ENCODE measurements at regions not wholly inside any gene's neighbourhood (a gene's known extent, or its start where the extent isn't known, plus 50 kb on each side); places are given as distances from the start of the nearest gene placed in this dataset.
"Not testable (repeated sequence)": the region's sequence is repeated elsewhere in the genome, so short reads cannot be mapped to it uniquely, and the experiment has no call there.

DNA sequence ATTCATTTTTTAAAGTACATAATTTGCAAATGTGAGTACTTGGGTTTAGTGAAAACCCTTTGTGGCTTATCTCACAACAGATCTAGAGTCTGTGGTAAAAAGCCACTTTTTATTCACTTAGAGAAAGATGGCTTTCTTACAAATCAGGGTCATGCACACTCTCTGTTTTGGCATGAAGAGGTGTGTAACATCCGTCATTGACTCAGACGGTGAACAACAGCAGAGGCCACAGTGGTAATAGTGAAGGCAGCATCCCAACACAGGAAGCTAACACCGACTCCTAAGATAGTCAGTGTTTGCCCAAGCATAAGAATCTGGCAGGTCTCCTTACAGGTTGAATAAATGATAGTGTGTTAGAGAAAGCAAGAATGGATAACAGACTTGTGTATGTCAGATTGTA, 593.0 kb downstream of the SOX5 start:
- H3K4me1 ChIP-seq (ENCODE audit: insufficient read depth): no peaks in the 10 kb centered on the region
- 83% methylated on average over 3 of the region's 3 CpGs for WGBS
- no peak overlapping the region for H3K27ac ChIP-seq (ENCODE audit: low read depth)
- no peak for DNase-seq (ENCODE audit: extremely low spot score)
- H3K4me3 ChIP-seq (ENCODE audit: low read depth, low read length): no peak overlapping the region
- no peaks in the 10 kb centered on the region for H3K36me3 ChIP-seq (ENCODE audit: insufficient read depth)

DNA sequence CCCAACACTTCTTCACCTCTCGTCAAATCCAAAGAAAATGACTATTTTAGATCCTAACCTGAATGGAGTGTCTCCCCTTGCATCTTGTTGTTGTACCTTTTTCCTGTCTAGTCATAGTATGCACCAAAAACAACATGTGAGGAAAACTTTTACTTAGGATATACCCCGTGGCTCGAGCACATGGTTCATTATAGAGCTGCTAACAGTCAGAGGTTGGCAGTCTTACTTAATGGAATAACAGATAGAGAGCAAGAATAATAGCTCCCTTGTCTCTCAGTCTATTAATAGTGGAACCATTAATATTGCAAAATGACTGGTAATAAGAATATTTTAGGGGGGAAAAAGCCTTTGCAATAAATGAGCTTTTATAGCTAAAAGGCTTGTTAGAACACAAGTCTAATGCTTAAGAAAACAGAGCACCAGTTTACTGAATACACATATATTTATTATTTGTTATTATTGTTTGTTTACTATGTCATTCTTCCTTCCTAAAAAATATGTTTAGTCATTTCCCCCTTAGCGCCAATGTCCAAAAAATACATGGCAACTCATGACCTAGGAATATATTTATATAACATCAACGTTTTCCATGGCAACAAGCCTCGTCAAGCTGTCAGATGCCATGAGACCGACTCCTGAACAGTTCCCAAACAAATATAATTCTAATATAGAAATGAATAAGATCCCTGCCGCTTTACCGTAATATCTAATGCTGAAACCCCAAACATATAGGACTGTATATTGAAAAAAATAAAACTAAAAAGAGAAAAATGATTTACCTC, 592.4 kb downstream of the SOX5 start:
- 84% methylated on average over 9 of the region's 9 CpGs for WGBS
- no peak overlapping the region for H3K27ac ChIP-seq (ENCODE audit: low read depth)

DNA sequence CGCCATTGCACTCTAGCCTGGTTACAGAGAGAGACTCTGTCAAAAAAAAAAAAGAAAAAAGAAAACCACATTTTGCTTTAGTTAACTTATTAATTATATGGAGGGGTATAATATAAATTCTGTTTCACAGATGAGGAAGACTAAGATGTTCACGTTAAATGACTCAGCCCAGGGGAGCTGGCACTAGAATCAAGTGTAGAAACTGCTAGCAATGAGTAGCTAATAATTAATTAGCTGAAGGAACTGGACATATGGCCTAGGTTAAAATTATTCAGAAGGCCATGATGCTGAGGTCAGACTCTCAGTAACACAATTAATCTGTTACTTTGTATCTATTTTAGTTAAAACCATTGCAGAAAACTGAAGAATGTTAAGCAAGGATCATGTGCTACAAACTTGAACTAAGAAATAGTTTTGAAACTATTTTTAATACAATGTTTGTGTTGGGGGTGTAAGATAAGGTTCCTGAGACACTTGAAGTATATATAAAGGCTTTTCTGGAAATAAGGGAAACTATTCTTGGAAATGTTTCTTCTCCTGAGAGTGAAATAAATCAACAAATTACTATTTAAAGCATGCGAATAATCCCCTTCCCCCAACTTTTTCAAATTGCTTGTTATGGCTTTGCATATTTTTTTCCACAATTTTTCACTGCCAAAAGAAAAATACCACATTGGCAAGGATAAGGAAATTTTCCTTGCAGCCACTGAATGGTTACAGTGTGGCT, 589.3 kb downstream of the SOX5 start:
- Histone ChIP-seq H3K4me3 (ENCODE audit: low read depth, low read length) (no peak overlapping the region), H3K36me3 (ENCODE audit: insufficient read depth) (no peaks in the 10 kb centered on the region), H3K27ac (ENCODE audit: low read depth) (no peak overlapping the region), H3K4me1 (ENCODE audit: insufficient read depth) (no peaks in the 10 kb centered on the region)
- 53% methylated on average over 3 of the region's 3 CpGs for WGBS
- no peak for DNase-seq (ENCODE audit: extremely low spot score)

More for the DNA sequence above, 592.4 kb downstream of the SOX5 start:
- Histone ChIP-seq H3K4me1 (ENCODE audit: insufficient read depth) (no peaks in the 10 kb centered on the region), H3K4me3 (ENCODE audit: low read depth, low read length) (no peak overlapping the region), H3K36me3 (ENCODE audit: insufficient read depth) (no peaks in the 10 kb centered on the region)
- DNase-seq (ENCODE audit: extremely low spot score): no peak

DNA sequence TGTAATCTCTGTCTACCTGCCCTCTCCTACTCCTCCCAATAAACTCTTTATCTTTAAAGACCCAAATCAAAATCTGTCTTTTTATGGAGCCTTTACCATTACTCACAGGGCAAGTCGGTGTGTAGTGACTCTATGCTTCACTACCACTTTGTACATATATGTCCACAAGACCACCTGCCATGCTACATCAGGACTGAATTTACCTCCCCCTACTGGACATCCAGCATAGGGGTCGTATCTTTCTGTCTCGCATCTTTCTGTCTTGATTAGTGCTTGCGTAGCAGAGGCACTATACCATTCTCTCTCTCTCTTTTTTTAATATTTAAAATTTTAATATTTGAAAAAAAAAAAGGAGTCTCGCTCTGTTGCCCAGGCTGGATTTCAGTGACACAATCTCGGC, 587.5 kb downstream of the SOX5 start:
- WGBS: 95% methylated on average over 6 of the region's 6 CpGs
- DNase-seq (ENCODE audit: extremely low spot score): no peak
- no peaks in the 10 kb centered on the region for H3K4me1 ChIP-seq (ENCODE audit: insufficient read depth)
- H3K36me3 ChIP-seq (ENCODE audit: insufficient read depth): no peaks in the 10 kb centered on the region
- H3K4me3 ChIP-seq (ENCODE audit: low read depth, low read length): no peak overlapping the region
- H3K27ac ChIP-seq (ENCODE audit: low read depth): no peak overlapping the region

DNA sequence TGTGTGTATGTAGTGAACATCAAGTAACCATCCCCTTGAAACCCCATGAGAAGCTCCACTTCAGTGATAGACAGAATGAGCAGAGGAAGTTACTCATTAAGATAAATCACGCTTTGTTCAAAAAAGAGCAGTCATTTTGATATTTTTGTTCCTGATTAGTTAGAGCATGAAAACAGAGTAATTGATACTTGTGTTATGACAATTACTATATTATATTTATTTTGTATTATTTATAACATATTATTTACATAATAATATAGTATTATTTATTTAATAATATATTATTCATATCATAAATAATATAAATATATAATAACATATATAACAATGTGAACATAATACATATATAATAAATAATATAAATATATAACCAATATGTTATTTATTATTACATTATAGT, 580.9 kb downstream of the SOX5 start:
- H3K36me3 ChIP-seq (ENCODE audit: insufficient read depth): no peaks in the 10 kb centered on the region
- 99% methylated on average over 1 of the region's 1 CpG for WGBS
- H3K4me1 ChIP-seq (ENCODE audit: insufficient read depth): no peaks in the 10 kb centered on the region
- no peak overlapping the region for H3K27ac ChIP-seq (ENCODE audit: low read depth)
- no peak overlapping the region for H3K4me3 ChIP-seq (ENCODE audit: low read depth, low read length)
- DNase-seq (ENCODE audit: extremely low spot score): no peak

DNA sequence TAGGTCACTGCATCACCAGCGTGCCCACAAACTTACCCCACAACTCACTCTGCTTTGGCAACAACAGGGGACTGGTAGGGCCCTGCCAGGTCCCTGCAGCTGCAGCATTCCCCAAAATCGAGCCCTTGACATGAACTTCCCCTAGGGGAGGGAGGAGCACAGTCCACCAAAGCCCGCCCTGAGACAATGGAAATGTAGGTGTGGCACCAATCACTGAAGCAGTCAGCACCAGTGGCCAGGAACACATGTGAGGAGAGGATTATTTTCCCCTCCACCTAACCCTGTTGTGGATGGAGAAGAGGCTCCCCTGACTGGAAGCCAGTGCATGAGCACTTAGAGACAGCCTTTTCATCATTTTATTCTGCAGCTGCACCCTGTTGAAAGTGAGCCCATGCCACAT, 573.8 kb downstream of the SOX5 start:
- 81% methylated on average over 3 of the region's 3 CpGs for WGBS
- DNase-seq (ENCODE audit: extremely low spot score): no peak
- H3K27ac ChIP-seq (ENCODE audit: low read depth): no peak overlapping the region
- no peak overlapping the region for H3K4me3 ChIP-seq (ENCODE audit: low read depth, low read length)
- no peaks in the 10 kb centered on the region for H3K4me1 ChIP-seq (ENCODE audit: insufficient read depth)
- H3K36me3 ChIP-seq (ENCODE audit: insufficient read depth): no peaks in the 10 kb centered on the region

DNA sequence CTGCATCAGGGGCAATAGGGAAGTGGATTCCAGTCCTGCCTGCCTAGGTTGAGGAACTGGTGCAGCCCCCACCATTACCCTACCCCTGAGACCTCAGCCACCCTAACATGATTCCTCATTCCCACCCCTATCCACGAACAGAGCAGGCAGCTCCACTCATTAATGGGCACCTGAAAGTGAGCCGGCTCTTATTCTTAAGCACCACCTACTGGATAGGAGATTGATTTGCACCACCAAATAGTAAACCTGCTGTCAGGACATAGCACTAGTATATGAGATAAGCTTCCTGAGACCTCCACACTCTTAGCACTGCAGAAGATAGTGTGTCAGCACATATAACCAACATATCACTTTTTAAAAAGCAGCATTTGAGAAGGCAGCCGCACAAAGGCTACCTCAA, 573.2 kb downstream of the SOX5 start:
- 66% methylated on average over 3 of the region's 3 CpGs for WGBS
- H3K4me3 ChIP-seq (ENCODE audit: low read depth, low read length): no peak overlapping the region
- H3K27ac ChIP-seq (ENCODE audit: low read depth): no peak overlapping the region
- no peaks in the 10 kb centered on the region for H3K4me1 ChIP-seq (ENCODE audit: insufficient read depth)
- H3K36me3 ChIP-seq (ENCODE audit: insufficient read depth): no peaks in the 10 kb centered on the region
- DNase-seq (ENCODE audit: extremely low spot score): no peak

DNA sequence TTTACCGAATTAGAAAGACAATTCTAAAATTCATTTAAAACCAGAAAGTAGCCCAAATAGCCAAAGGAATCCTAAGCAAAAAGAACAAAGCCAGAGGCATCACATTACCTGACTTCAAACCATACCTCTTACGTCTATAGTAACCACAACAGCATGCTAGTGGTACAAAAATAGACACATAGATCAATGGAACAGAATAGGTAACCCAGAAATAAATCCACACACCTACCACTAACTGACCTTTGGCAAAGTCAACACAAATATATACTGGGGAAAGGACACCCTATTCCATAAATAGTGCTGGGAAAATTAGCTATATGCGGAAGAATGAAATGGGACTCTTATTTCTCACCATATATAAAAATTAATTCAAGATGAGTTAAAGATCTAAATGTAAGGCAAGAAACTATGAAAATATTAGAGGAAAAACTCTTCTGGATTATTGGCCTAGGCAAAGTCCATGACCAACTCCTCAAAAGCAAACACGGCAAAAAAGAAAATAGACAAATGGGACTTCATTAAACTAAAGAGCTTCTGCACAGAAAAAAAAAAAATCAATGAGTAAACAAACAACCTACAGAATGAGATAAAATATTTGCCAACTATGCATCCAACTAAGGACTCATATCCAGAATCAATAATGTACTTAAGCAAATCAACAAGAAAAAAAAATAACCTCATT, 568.9 kb downstream of the SOX5 start:
- WGBS: 93% methylated on average over 4 of the region's 4 CpGs
- no peak overlapping the region for H3K27ac ChIP-seq (ENCODE audit: low read depth)
- no peak overlapping the region for H3K4me3 ChIP-seq (ENCODE audit: low read depth, low read length)
- H3K36me3 ChIP-seq (ENCODE audit: insufficient read depth): no peaks in the 10 kb centered on the region
- no peak for DNase-seq (ENCODE audit: extremely low spot score)
- no peaks in the 10 kb centered on the region for H3K4me1 ChIP-seq (ENCODE audit: insufficient read depth)

DNA sequence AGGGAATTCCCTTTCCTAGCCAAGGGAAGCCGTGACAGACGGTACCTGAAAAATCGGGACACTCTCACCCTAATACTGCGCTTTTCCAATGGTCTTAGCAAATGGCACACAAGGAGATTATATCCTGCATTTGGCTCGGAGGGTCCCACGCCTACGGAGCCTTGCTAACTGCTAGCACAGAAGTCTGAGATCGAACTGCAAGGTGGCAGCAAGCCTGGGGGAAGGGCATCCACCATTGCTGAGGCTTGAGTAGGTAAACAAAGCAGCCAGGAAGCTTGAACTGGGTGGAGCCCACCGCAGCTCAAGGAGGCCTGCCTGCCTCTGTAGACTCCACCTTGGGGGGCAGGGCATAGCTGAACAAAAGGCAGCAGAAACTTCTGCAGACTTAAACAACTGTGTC, 560.6 kb downstream of the SOX5 start:
- DNase-seq (ENCODE audit: extremely low spot score); H3K27ac ChIP-seq (ENCODE audit: low read depth); H3K36me3 ChIP-seq (ENCODE audit: insufficient read depth); H3K4me1 ChIP-seq (ENCODE audit: insufficient read depth); H3K4me3 ChIP-seq (ENCODE audit: low read depth, low read length): not testable (repeated sequence)
- 95% methylated on average over 9 of the region's 9 CpGs for WGBS

DNA sequence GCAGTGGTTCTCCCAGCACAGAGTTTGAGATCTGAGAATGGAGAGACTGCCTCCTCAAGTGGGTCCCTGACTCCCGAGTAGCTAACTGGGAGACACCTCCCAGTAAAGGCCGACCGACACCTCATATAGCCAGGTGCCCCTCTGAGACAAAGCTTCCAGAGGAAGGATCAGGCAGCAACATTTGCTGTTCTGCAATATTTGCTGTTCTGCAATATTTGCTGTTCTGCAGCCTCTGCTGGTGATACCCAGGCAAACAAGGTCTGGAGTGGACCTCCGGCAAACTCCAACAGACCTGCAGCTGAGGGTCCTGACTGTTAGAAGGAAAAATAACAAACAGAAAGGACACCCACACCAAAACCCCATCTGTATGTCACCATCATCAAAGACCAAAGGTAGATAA, 560.2 kb downstream of the SOX5 start:
- not testable (repeated sequence) for DNase-seq (ENCODE audit: extremely low spot score); H3K27ac ChIP-seq (ENCODE audit: low read depth); H3K36me3 ChIP-seq (ENCODE audit: insufficient read depth); H3K4me1 ChIP-seq (ENCODE audit: insufficient read depth); H3K4me3 ChIP-seq (ENCODE audit: low read depth, low read length)
- WGBS: 97% methylated on average over 4 of the region's 4 CpGs

DNA sequence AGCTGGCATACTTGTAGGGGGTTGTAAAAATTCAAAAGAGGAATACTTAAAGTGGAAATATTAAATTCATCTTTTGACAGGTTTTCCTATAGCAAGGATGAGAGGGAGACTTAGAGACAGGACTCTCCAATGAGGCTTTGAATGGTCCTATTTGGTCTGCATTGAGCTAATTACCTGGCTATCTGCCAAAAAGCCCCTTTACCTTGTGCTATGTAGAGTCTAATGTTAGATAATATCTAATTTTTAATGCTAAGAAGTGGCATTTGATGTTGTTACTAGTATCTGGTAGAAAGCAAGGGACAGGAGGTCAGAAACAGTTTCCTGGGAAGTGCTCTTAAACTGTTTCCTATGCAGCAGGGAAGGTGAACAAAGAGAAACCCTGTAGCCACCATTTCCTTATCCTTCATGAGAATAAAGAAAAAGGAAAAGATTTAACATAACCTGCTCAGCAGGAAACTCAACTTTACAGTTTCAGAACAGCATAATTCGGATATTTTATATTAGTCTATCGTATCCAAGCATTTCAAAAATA, 550.0 kb downstream of the SOX5 start:
- WGBS: 75% methylated on average over 2 of the region's 2 CpGs
- Histone ChIP-seq H3K4me1 (ENCODE audit: insufficient read depth) (no peaks in the 10 kb centered on the region), H3K27ac (ENCODE audit: low read depth) (no peak overlapping the region), H3K36me3 (ENCODE audit: insufficient read depth) (no peaks in the 10 kb centered on the region), H3K4me3 (ENCODE audit: low read depth, low read length) (no peak overlapping the region)
- no peak for DNase-seq (ENCODE audit: extremely low spot score)

DNA sequence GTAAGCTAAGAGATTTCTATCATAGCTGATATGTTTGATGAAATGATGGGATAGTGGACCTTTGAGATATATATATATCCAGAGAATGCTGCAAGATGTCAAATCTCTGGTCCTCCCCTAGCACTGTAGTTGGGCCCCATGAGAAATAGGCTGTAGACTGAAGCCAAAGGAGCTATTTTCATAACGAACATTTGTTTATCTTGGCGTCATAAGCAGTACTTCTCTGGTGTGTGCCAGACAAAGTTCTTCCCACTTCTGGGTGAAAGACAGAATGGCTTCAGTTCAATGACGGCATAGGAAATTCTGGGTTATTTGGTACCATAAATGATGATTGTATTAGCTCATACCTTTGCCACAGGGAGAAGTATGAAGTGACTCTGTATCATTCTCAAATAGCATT, 534.3 kb downstream of the SOX5 start:
- 43% methylated on average over 3 of the region's 3 CpGs for WGBS
- DNase-seq (ENCODE audit: extremely low spot score): no peak
- H3K4me3 ChIP-seq (ENCODE audit: low read depth, low read length): no peak overlapping the region
- H3K36me3 ChIP-seq (ENCODE audit: insufficient read depth): no peaks in the 10 kb centered on the region
- no peaks in the 10 kb centered on the region for H3K4me1 ChIP-seq (ENCODE audit: insufficient read depth)
- no peak overlapping the region for H3K27ac ChIP-seq (ENCODE audit: low read depth)

DNA sequence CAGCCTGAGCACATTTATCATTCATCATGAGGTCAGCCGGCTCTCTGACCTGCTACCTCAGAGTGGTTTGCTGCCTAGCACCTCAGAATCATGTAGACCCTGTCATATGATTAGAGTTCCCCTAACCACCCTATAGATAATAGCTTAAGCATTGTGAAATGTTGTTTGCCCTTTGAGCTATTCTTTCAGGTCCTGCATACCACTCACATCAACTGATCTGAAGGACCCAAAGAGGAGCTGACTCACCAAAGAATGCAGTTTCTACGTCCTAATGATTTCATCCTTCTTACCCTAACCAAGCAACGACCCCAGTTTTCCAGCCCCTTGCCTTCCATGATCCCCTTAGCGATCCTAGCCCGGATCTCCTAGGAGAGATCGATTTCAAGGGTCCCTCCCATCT, 527.9 kb downstream of the SOX5 start:
- no peaks in the 10 kb centered on the region for H3K36me3 ChIP-seq (ENCODE audit: insufficient read depth)
- no peak for DNase-seq (ENCODE audit: extremely low spot score)
- H3K4me3 ChIP-seq (ENCODE audit: low read depth, low read length): no peak overlapping the region
- H3K4me1 ChIP-seq (ENCODE audit: insufficient read depth): no peaks in the 10 kb centered on the region
- WGBS: 86% methylated on average over 6 of the region's 6 CpGs
- no peak overlapping the region for H3K27ac ChIP-seq (ENCODE audit: low read depth)
